HS-27A (cell line): ENCODE measurements at regions not wholly inside any gene's neighbourhood (a gene's known extent, or its start where the extent isn't known, plus 50 kb on each side); places are given as distances from the start of the nearest gene placed in this dataset.
A peak's percentile ranks its signal among the peaks of the same experiment; 100 is the strongest.

Experiments
- DNase-seq: peaks from one replicate; pipeline ENCODE4 v3.0.0-alpha.2; 2012; ENCODE audit warnings: low read depth, missing footprints

DNA sequence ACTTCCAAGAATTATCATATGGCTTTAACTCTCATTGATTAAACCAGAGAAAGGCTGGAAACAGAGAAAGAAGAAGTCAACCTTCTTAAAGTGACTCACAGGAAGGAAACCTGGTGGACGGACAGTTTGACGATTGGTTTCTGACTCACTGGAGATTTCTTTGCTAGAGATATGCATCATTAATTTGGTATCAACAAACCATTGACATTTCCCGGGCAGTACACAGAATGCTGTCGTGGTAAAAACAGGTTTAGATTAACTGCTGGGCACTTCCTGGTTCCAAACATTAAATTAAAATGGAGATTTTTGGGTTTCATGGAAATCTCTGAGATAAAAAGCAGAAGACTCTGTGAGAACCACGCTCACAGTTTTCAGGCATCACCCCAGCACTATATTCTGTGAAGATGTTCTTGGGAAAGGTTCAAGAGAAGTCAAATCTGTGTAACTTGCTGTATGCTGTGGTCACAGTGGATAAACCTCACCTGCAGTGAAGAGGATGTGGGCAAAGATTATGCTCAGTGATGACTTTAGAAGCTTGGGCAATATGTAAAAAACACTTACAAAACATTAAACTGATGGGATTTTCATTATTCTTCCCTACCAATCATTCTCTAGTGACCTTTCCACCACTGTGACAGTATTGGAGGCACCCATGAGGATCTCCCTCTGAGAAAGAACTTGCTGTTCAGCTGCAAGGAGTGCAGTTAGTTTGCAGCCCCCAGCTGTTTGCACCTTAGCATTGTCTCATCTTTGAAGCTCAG, 61.1 kb upstream of the CD44 start:
- DNase-seq: peak; percentile 50

DNA sequence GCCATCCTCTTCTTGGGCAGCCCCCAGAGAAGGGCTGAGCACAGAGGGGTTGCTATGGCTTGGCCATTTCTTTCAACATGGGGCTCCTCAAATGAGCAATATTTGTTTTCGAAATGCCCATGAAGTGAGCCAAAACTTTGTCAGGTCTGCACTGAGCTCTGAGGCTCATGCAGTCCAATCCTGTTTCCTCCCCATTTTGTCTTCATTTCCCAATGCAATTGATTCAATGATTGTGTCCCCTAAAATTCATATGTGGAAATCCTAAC, 60.6 kb upstream of the CD44 start:
- no peak for DNase-seq

DNA sequence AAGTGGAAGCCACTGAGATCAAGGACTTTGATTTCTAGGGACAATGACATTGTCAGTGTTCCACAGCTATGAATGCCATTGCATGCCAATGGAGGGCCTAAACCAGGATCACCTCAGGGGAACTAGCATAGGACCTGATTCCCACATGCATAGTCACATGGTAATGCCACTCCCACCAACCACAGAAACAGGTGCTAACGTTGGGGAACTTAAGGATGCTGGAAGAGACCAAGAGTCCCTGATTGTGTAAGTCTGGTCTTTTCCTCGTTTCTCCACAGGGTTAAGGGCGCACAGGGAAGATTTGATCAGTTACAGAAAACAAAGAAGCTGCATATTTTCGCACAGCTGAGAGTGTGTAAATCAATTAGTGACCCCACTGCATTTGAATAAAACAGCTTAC, 59.4 kb upstream of the CD44 start:
- no peak for DNase-seq

DNA sequence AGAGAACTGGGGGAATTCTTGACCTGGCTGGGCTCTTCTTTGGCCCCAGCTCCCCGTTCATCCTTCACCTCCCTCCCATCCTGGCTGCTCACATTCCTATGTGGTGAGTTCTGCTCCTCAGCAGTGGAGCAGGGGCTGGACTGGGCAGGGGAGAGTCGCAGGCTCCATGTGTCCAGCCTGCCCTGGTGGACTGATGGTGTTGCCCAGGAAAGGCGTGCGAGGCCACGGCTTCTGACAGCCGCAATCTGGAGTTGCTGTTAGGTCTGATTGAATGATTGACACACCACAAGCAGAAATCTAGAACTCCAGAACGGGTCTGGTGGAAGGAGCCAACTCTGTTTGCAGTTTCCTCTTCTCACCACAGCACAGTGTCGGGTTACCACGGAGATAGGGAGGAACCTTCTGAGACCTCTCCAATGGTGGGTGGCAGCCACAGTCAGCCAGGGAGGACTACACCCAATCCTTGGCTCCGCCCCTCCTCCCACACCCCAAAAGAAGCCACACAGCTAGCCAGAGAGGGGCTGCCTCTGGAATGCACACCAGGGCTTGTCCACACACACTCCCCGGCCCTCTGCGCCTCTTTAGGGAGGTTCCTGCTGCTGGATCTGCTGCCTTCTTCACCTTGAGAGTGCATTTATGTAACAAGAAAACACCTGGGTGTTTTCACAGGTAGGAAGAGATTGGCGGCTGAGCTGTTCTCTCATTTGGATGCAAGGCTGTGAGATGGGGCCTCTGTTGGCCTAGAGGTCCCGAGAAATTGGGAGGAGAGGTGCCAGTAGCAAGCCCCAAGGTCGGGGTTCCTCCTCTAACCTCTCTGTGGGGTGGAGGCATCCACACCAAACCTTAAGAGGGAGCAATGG, 56.4 kb upstream of the CD44 start:
- DNase-seq: peak; percentile 92

GRCh38 chr11:35083181-35083430, 55.9 kb upstream of the CD44 start:
- no peak for DNase-seq

DNA sequence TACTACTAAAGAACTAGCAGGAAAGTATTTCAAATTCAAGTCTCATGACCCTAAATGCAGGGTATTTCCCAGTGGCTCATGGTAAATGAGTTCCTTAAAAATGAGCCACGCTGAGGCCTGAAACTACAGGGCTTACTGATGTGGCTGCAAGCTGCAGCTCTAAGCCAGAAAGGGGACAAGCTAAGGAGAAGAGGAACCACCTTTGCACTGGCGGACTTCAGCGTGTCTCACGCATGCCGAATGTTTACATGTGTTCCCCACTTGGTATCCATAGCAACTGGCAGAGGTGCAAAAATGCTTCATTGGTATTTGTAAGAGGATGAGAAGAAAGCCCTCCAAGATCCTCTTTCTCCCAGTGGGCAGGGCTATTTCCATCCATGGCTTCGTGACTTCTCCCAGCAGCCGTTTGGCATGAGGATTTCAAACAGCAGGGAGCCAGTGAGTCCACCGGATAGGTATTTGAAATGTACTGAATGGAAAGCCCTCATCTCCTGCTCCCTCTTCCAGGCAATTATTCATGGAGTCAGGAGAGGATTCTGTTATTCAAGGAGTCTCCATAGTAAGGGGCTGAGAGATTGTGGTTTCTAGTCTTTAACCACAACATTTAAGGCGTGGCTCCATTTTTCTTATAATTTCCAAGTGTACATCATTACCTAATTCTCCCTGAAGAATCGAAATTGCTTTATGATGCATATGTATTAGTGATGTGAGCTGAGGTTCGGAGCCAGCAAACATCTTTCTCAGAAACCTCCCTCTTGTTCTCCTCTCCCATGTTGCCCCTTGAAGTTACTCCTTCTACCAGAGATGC, 55.3 kb upstream of the CD44 start:
- peak; percentile 91 for DNase-seq

DNA sequence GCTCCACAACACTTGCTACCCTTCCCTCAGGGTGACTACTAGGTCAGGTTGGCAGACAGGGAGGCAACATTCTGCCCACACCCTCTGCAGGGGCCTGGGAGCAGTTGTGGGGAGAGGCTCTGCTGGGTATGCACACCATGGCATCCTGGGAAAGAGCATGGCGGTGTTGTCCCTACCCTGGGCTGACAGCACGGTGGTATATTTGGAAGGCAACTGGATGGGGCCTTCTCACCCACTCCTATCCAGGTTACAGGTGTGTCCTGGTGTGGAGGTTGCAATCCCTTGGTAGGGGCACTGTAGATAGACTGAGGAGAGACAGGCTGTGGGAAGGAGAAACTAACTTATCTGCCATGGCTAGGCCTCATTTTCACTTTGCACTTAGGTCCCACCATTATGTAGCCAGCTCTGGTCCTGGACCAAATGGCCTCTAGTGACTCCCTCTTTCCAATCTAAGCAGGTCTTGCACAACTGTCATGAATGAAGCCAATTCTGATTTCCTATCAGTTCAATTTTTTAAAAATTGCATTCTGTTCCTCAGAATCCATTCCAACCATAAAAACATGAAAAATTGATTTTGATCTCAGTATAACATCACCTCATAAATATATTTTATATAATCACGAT, 54.0 kb upstream of the CD44 start:
- no peak for DNase-seq

DNA sequence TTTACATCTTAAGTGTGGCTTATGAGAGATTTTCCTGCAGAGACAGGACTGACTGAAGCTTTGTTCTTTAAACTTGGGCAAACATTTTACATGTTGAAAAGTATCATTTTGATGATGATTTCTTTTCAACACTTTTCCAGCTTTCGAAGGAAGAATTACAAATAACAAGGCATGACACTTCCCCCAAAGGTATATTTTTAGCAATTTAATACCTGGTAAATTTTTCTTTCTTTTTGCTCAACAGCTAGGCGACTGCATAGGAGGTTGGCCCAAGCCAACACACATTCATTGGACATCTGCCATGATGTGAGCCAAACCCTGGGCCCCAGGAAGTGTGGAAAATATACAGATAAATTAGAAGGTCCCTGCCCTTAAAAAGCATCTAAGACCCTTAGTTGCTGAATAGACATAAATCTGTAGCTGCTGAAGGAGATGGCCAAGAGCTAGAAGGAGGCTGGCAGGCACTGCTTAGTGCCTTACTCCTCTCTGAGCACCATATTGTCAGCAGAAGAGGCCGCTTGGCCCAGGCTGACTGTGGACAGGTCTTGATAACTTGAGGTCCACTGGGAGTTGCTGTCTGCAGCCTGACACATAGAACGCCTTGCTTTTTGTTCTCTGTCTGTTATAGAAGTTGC, 53.3 kb upstream of the CD44 start:
- DNase-seq: no peak

DNA sequence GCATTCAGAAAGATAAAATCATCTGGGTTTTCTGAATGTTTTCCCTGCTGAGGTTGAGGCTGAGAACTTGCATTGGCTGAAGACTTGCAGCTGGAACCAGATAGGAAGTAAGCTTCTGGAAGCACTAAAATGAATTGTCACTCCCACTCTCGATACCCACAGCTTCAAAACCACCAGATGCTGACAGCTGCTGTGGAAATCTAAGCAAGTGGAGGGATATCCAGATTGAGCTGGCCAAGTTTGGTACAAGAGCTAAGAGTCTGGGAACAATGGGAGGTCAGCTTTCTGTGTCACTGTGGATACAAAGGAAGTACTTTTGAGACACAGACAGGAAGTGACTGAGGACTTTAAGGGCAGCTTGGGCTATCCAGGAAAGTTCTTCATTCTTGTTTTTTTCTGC, 51.3 kb upstream of the CD44 start:
- DNase-seq: no peak

DNA sequence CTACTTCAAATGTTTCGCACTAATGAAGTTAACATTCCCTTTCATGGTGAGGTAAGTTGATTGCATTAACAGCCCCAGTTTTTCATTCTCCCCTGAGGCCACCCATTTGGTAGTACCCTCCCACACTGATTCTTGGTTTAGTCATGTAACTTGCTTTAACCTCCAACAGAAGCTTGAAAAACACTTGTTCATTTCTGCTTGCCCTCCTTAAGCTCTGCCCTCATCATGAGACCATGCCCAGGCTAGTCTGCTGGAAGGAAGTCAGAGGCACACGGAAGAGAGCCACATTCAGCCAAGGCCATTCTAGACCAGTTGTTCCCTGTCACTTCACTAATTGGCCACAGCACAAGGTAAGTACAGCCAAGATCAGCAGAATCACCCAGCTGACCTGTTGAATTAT, 50.7 kb upstream of the CD44 start:
- no peak for DNase-seq

DNA sequence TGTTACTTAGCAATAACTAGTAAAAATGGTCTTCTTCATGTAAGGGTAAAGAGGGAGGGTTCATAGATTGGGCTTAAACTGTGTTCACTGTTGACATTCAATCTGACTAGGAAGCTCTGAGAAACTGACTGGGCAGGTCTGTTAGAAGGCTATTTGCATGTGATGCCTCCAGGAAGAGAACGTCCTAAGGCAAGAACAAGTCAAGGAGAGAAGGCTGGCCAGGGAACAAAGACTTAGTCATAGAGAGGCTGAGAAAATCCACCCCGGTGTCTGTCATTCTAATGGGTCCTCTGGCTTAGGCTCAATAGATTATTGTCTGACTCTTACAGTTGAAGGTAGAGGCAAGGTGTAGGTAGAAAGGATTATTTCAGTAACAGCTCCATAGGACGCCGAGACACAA, 50.3 kb upstream of the CD44 start:
- no peak for DNase-seq
